HG03175 (cell line): ENCODE measurements at regions not wholly inside any gene's neighbourhood (a gene's known extent, or its start where the extent isn't known, plus 50 kb on each side); places are given as distances from the start of the nearest gene placed in this dataset.
"Not testable (repeated sequence)": the region's sequence is repeated elsewhere in the genome, so short reads cannot be mapped to it uniquely, and the experiment has no call there.

ENCODE experiments used
- ATAC-seq: cut with Tn5 transposase; IDR thresholded peaks from one replicate; pipeline ENCODE4 v1.9.1; 2021; ENCODE audit warnings: mild to moderate bottlenecking, moderate library complexity; ENCODE audit not compliant: unreplicated experiment

- ATAC-seq, result no peak
Observed at GRCh38 chr3:197408177-197408957, 110.0 kb upstream of the DLG1 start.

DNA sequence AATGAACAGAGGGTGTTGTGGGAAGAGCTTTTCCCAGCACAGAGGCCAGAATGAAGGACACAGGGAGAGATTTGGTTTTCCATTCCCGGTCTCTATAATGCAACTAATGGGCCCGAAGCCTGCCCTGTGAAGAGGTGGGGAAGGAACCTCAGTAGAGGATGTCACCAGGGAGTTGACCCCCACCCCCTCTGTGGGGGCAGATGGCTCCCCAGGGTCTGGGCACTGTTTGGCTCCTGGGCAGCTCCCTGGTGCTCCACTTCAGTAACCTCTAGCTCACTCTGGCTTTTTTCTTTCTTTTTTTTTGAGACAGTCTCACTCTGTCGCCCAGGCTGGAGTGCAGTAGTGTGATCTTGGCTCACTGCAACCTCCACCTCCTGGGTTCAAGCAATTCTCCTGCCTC, 109.1 kb upstream of the DLG1 start:
- no peak for ATAC-seq

DNA sequence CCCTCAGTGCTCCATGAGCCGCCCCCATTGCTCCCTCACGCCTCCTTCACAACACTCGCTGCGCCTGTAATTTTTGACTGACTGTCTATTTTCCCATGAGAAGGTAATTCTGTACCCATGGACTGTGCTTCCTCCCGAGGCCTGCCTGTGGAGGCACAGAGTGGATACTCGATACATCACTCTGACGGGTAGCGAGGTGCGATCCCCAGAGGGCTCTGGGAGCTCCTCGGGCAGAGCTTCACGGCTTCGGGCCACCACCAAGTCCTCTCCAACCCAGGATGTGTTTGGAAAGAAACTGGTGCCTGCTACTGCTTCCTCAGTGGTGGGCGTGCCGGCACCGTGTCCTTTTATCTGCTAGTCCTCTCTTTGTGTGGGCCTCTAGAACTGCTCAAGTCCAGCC, 108.6 kb upstream of the DLG1 start:
- ATAC-seq, result no peak

DNA sequence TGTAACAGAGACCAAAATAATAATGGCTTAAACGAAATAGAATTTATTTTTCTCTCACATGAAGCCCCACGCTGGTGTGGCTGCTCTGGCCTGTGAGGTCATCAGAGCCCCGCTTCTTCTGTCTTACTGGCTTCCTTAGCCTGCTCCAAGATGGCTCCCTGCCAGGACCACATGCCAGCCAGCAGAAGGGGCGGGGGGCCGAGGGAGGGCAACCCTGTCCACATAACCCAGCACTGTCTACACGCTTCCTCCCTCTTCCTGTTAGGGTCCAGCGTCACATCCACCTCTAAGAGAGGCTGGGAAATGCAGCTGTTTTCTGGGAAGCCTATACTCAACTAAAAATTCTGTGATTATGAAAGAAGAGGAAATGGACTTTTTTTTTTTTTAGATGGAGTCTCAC, 107.9 kb upstream of the DLG1 start:
- no peak for ATAC-seq

DNA sequence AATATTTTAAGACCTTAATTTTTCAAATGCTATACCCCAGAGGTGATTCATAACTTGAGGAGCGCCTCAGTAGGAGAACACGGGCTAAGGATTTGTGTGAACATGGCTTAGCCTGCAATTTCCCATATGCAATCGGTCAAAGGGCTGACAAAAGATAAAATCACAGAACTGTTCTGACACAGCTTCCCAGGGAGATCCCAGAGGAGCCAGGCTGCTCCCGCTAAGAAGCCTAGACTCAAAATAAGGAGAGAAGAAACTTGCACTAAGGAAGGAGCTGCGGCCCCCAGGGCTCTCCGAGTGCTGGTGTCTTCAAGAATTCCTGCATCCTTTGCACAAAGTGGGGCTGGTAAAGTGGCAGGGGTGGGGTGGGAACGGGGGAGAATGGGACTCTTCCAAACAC, 106.3 kb upstream of the DLG1 start:
- no peak for ATAC-seq

DNA sequence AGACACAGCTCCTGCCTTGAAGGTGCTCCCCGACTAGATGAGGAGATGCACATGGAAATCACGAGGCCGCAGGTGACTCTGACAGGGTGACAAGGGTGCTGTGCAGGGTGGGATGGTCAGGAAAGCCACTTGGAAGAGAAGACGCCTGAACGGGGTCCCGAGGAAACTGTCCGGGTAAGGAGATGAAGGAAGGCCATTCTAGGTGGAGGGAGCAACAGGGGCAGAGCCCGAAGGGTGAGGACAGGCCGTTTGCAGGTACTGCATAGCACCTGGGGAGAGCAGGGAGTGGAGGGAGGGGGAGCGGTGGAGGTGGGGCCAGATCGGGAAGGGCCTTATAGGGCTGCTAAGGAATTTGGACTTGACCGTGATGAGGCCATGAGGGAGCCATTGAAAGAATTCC, 105.6 kb upstream of the DLG1 start:
- no peak for ATAC-seq

DNA sequence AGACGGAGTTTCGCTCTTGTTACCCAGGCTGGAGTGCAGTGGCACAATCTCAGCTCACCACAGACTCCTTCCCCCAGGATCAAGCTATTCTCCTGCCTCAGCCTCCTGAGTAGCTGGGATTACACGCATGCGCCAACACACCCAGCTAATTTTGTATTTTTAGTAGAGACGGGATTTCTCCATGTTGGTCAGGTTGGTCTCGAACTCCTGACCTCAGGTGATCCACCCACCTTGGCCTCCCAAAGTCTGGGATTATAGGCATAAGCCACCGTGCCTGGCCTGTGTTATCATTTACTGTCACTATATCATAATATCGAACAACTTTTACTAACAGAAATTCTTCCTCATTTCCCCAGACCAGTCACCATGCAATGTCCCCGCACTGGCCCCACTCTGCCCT, 104.0 kb upstream of the DLG1 start:
- not testable (repeated sequence) for ATAC-seq

- no peak for ATAC-seq
Observed at GRCh38 chr3:197399486-197399885, 101.1 kb upstream of the DLG1 start.

- no peak for ATAC-seq
Observed at GRCh38 chr3:197398286-197398878, 100.0 kb upstream of the DLG1 start.

DNA sequence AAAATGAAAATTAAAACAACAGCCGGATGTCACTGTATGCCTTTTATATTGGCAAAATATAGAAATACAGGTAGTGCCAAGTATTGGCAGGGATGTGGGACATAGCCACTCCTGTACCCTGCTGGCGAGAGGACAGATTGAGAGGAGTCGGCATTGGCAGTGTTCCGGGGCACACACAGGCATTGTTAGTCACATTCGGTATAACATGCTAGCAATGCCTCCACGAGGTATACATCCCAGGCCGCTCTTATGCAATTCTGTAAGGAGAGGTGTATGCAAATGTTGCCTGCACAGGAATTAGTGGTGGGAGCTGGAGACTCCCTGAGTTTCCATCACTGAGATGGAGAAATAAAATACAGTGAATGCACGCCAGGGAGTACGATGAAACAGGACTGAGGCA, 99.4 kb upstream of the DLG1 start:
- no peak for ATAC-seq

DNA sequence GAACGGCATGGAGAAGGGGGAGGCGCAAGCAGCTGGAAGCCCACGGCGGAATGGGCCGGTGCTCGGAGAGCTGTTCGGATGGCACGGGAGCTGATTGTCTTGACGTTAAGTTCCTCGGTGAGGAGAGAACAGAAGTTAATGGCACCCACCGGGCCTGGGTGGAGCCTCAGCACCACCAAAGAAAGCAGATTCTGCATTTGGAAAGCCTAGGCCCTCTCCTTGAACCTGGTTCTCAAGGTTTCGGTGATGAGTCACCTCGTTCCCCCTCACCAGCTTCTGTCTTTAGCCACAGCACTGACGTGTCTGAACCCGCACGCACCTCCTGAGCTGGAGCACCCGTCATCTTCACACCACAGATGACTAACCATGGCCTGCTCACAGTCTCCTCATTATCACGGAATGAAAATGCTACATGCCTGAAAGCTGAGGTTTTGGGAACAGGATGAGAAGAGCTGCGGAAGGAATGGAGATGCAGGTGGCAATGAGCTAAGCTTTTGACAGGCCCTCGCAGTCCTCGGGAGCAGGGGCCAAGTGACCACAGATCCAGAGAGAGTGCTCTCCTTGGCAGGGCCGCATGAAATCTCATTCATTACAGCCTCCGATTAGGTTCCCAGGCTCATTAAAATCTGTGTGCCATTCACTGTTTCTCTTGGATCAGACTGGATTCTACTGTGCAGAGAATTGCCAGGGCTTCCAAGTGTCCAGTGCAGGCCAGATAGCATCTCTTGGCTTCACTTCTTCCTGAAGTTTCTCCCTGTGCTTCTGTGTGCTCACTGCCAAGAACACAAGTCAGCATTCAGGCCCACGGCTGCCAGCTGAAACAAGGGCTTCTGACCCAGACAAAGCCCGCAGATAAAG, 96.3 kb upstream of the DLG1 start:
- peak; percentile 88 for ATAC-seq

- ATAC-seq, result peak; percentile 34
Observed at GRCh38 chr3:197394126-197394463, 95.7 kb upstream of the DLG1 start.

- no peak for ATAC-seq
Observed at GRCh38 chr3:197393711-197394110, 95.3 kb upstream of the DLG1 start.

- no peak for ATAC-seq
Observed at GRCh38 chr3:197392961-197393360, 94.5 kb upstream of the DLG1 start.

DNA sequence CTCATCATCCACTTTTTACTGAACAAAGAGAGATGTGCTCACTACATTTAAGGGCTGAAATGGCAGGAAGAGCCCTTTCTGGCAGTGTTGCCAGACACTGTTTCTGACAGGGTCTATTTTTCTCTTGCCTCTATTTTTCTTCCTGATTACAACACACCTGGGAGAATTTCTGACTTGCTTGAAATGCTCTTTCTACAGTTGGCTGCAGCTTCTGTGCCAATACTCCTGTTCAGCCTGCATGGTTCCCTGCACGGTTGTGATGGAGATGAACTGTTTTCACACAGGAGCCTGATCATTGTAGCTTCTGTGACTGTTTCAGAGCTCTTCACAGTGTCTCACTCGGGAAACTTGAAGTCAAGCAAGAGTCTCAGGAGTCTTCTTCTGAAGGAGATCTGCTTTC, 83.0 kb upstream of the DLG1 start:
- ATAC-seq, result no peak

DNA sequence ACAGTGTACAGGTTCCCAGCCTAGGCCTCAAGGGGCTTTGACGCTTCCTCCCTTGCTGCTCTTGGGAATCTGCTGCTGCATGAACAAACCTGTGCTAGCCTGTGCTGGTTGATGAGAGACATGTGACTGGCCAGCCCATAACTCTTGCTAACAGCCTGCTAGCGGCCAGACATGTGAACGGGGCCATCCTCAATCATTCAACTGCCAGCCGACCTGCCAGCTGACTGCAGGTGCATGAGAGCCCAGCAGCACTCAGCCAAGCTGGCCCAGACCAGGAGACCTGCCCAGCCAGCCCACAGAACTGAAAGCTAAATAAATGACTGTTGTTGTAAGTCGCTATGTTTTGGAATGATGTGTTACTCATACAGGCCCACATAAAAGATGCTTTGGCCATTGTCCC, 82.4 kb upstream of the DLG1 start:
- ATAC-seq, result no peak

DNA sequence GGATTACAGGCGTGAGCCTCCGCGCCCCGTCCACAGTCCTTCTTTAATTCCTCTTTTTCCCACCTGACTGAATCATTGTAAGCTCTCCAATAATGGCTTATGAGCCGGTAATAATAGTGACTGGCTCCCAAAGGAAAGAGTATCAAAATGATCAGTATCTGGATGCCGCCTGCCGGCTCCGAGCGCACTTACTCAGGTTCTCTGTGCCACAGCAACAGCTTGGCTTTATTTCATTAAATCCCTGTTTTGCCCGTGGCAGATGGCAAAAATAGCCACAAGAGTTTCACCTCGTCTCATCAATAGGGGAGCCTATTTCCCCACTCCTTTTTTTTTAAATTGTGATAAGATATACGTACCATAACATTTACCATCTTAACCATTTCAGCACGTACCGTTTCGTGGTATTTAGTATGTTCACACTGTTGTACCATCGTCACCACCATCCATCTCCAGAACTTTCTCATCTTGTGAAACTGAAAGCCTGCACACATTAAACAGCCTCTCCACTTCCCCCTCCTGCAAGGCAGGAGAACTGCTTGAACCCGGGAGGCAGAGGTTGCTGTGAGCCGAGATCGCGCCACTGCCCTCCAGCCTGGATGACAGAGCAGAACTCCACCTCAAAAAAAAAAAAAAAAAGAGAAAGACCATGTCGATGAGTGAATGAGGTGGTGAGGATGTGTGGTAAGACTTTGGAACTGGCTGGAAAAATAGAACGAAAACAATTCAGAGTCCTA, 80.7 kb upstream of the DLG1 start:
- ATAC-seq, result no peak

- no peak for ATAC-seq
Observed at GRCh38 chr3:197376735-197377555, 78.5 kb upstream of the DLG1 start.

DNA sequence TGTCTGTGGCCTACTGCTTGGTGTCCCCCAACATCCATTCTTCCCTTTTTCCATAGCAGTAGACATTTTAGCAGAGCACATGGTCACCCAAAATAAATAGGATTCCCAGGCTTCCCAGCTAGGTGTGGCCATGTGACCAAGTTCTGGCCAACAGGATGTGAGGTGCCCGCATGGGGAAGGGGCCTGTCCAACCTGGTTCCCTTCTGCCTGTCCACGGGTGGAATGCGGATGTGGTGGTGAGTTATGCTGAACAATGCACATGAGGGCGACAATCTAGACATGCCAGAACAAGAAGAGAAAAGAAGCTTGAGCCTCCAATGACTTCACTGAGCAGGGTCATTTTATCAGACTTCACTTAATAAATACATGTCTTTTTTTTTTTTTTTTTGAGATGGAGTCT, 77.6 kb upstream of the DLG1 start:
- no peak for ATAC-seq

DNA sequence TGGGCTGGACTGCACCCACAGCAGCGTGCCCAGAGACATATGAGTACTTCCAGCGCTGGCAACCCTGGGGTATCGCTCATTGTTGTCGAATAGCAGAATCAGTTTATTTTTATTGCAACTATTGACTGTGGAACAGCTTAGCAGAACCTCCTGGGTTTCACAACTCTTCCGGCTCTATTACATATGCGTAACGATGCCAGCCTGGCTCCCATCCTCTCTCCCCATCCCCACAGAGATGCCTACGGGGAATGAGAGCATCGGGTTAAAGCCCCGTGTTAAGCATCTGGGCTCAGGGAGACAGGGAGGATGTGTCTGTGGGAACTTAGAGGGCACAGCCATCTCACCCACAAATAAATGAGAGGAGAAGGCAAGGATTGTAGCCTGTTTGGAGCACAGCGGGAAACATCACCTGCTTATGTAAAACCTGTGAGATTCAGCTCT, 76.6 kb upstream of the DLG1 start:
- no peak for ATAC-seq
